DOHH2 (cell line): ENCODE measurements at regions not wholly inside any gene's neighbourhood (a gene's known extent, or its start where the extent isn't known, plus 50 kb on each side); places are given as distances from the start of the nearest gene placed in this dataset.

Experiments used
- H3F3A ChIP-seq: fragments of 200-600 bp; sonication (generic), shearing (Covaris generic); 2 replicates; pipeline ENCODE4 v1.6.0; 2016; ENCODE audit warnings: antibody characterized with exemption, mild to moderate bottlenecking; ENCODE audit not compliant: control insufficient read depth, insufficient read depth
- H3K27ac ChIP-seq: fragments of 200-600 bp; sonication (generic); 2 replicates; pipeline ENCODE4 v1.5.1; 2014; ENCODE audit warnings: low read depth, mild to moderate bottlenecking, low read length, moderate library complexity
- H3K27me3 ChIP-seq: fragments of 200-600 bp; sonication (generic); 2 replicates; pipeline ENCODE4 v1.6.1; 2014; ENCODE audit warnings: mild to moderate bottlenecking, low read length, mixed read lengths; ENCODE audit not compliant: control insufficient read depth
- H3K36me3 ChIP-seq: fragments of 200-600 bp; sonication (generic); 2 replicates; pipeline ENCODE4 v1.6.1; 2014; ENCODE audit warnings: mild to moderate bottlenecking, low read length, moderate library complexity, mixed read lengths; ENCODE audit not compliant: control insufficient read depth
- H3K4me1 ChIP-seq: fragments of 200-600 bp; sonication (generic); 2 replicates; pipeline ENCODE4 v1.6.1; 2014; ENCODE audit warnings: mild to moderate bottlenecking, low read length, mixed read lengths; ENCODE audit not compliant: control insufficient read depth
- H3K4me2 ChIP-seq: fragments of 200-600 bp; sonication (generic); 2 replicates; pipeline ENCODE4 v1.6.0; 2014; ENCODE audit warnings: mild to moderate bottlenecking, low read length, moderate library complexity
- H3K4me3 ChIP-seq: fragments of 200-600 bp; sonication (generic); 2 replicates; pipeline ENCODE4 v1.5.1; 2014; ENCODE audit warnings: mild to moderate bottlenecking, low read length, mixed read lengths
- H3K79me2 ChIP-seq: fragments of 200-600 bp; sonication (generic); 2 replicates; pipeline ENCODE4 v1.6.1; 2014; ENCODE audit warnings: mild to moderate bottlenecking, low read length, mixed read lengths; ENCODE audit not compliant: control insufficient read depth
- H3K9me2 ChIP-seq: fragments of 200-600 bp; sonication (generic); replicated peaks from 2 replicates; pipeline ENCODE4 v1.6.1; 2014; ENCODE audit warnings: mild to moderate bottlenecking, low read length, mixed read lengths; ENCODE audit not compliant: control insufficient read depth
- H3K9me3 ChIP-seq: fragments of 200-600 bp; sonication (generic); 2 replicates; pipeline ENCODE4 v1.6.1; 2014; ENCODE audit warnings: antibody characterized with exemption, low read length, mixed read lengths; ENCODE audit not compliant: control insufficient read depth, insufficient read depth
- H4K20me1 ChIP-seq: fragments of 200-600 bp; sonication (generic); 2 replicates; pipeline ENCODE4 v1.6.0; 2014; ENCODE audit warnings: low read depth, mild to moderate bottlenecking, antibody characterized with exemption, low read length, moderate library complexity; ENCODE audit not compliant: control insufficient read depth, insufficient read depth
- CTCF ChIP-seq: fragments of 200-600 bp; sonication (generic); IDR thresholded peaks from one replicate; pipeline ENCODE4 v1.5.1; 2014; ENCODE audit warnings: antibody characterized with exemption, mild to moderate bottlenecking, low read depth, low read length; ENCODE audit not compliant: poor library complexity, severe bottlenecking
- EZH2phosphoT487 ChIP-seq: fragments of 200-600 bp; sonication (generic); IDR thresholded peaks from 2 replicates; pipeline ENCODE4 v1.6.1; 2017; ENCODE audit warnings: borderline replicate concordance, mild to moderate bottlenecking, antibody characterized with exemption, low read length, moderate library complexity, mixed read lengths

- Histone ChIP-seq H3K27ac (no peak overlapping the region), H3K27me3 (no peaks in the 10 kb centered on the region), H3K79me2 (no peaks in the 10 kb centered on the region), H3K4me1 (no peaks in the 10 kb centered on the region), H3F3A (no peaks in the 10 kb centered on the region), H3K4me3 (no peak overlapping the region), H3K36me3 (no peaks in the 10 kb centered on the region), H4K20me1 (no peaks in the 10 kb centered on the region), H3K9me3 (no peaks in the 10 kb centered on the region), H3K9me2 (no peaks in the 10 kb centered on the region), H3K4me2 (no peak overlapping the region)
- TF ChIP-seq EZH2phosphoT487 (no peak), CTCF (no peak)
These were observed 324.3 kb downstream of the FOXL1 start for GRCh38 chr16:86902656-86903001.

- Histone ChIP-seq H3K79me2 (no peaks in the 10 kb centered on the region), H3K4me2 (no peak overlapping the region), H3K4me3 (no peak overlapping the region), H4K20me1 (no peaks in the 10 kb centered on the region), H3K36me3 (no peaks in the 10 kb centered on the region), H3K9me3 (no peaks in the 10 kb centered on the region), H3K4me1 (no peaks in the 10 kb centered on the region), H3K9me2 (no peaks in the 10 kb centered on the region), H3F3A (no peaks in the 10 kb centered on the region), H3K27ac (no peak overlapping the region), H3K27me3 (no peaks in the 10 kb centered on the region)
- TF ChIP-seq EZH2phosphoT487 (no peak), CTCF (no peak)
These were observed 324.7 kb downstream of the FOXL1 start for GRCh38 chr16:86903068-86903467.

DNA sequence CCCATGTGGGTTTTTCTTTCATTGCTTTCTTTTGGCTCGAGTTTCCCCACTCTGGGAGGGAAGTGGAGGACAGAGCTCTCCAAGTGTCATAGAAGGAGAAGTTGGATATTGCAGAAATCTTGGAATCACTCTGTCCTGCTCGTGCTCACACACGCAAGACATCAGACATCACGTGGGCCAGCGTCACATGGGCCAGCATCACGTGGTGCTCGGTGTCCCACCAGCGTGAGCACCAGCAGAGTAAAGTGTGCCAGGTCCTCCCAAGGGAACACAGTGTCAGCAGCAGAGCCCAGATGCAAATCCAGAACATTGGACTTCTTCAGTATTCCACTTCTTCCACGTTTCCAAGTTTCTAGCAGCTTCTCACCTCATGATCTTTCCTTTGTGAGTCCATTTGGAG is 327.0 kb downstream of the FOXL1 start:
- H3K27me3 ChIP-seq: no peaks in the 10 kb centered on the region
- no peaks in the 10 kb centered on the region for H3K9me3 ChIP-seq
- H3F3A ChIP-seq: no peaks in the 10 kb centered on the region
- no peak overlapping the region for H3K4me2 ChIP-seq
- no peak overlapping the region for H3K27ac ChIP-seq
- no peaks in the 10 kb centered on the region for H3K9me2 ChIP-seq
- H3K4me3 ChIP-seq: no peak overlapping the region
- H3K79me2 ChIP-seq: no peaks in the 10 kb centered on the region
- H3K4me1 ChIP-seq: no peaks in the 10 kb centered on the region
- H4K20me1 ChIP-seq: no peaks in the 10 kb centered on the region
- no peaks in the 10 kb centered on the region for H3K36me3 ChIP-seq
- TF ChIP-seq CTCF: no peak
- TF ChIP-seq EZH2phosphoT487: no peak

DNA sequence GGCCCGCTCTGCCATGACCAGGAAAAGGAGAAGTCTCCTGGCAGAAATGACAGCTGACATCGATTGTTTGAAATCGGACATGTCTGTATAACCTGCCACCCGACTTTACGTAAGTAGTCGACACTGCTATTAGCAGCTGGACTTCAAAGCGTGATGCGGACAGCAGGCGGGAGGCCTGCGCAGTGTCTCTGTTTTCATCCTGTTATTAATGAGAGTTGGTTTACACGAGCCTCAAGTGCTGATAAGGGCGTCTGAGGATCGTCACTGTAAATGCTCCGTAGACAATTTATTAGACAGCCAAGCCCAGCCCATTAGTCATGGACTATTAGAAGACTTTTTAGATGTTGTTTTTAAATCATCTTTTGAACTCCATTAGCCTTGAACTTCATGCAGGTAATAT is 328.3 kb downstream of the FOXL1 start:
- Histone ChIP-seq H3K9me3 (no peaks in the 10 kb centered on the region), H3K27me3 (no peaks in the 10 kb centered on the region), H3K4me3 (no peak overlapping the region), H3K79me2 (no peaks in the 10 kb centered on the region), H3K27ac (no peak overlapping the region), H3K9me2 (no peaks in the 10 kb centered on the region), H3K36me3 (no peaks in the 10 kb centered on the region), H4K20me1 (no peaks in the 10 kb centered on the region), H3F3A (no peaks in the 10 kb centered on the region), H3K4me2 (no peak overlapping the region), H3K4me1 (peaks cover 2% of the 10 kb centered on the region; the same call in 1 of the 2 replicates)
- no peak for TF ChIP-seq EZH2phosphoT487
- TF ChIP-seq CTCF: no peak
